ENCODE measurements at regions not wholly inside any gene's neighbourhood (a gene's known extent, or its start where the extent isn't known, plus 50 kb on each side); places are given as distances from the start of the nearest gene placed in this dataset.

- H3K36me3 ChIP-seq = no peaks in the 10 kb centered on the region
- no peaks in the 10 kb centered on the region for H3K9me3 ChIP-seq
- no peak overlapping the region for H3K27ac ChIP-seq
- TF ChIP-seq, protein P1, sequence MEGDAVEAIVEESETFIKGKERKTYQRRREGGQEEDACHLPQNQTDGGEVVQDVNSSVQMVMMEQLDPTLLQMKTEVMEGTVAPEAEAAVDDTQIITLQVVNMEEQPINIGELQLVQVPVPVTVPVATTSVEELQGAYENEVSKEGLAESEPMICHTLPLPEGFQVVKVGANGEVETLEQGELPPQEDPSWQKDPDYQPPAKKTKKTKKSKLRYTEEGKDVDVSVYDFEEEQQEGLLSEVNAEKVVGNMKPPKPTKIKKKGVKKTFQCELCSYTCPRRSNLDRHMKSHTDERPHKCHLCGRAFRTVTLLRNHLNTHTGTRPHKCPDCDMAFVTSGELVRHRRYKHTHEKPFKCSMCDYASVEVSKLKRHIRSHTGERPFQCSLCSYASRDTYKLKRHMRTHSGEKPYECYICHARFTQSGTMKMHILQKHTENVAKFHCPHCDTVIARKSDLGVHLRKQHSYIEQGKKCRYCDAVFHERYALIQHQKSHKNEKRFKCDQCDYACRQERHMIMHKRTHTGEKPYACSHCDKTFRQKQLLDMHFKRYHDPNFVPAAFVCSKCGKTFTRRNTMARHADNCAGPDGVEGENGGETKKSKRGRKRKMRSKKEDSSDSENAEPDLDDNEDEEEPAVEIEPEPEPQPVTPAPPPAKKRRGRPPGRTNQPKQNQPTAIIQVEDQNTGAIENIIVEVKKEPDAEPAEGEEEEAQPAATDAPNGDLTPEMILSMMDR (IDR thresholded peaks at IDR 0.05) = no peak
- H3K27me3 ChIP-seq = no peaks in the 10 kb centered on the region
- intact Hi-C loops (cut with DNase I) = no loop called here
- no peak for ATAC-seq
- no peaks in the 10 kb centered on the region for H3K4me1 ChIP-seq
- no peak for DNase-seq
- H3K4me3 ChIP-seq = no peak overlapping the region
These were observed 205.3 kb downstream of the RAP2A start for GRCh38 chr13:97639236-97639635.

GRCh38 chr13:97640268-97640667 is 206.3 kb downstream of the RAP2A start:
- H3K4me3 ChIP-seq = no peak overlapping the region
- no peaks in the 10 kb centered on the region for H3K4me1 ChIP-seq
- intact Hi-C loops (cut with DNase I) = no loop called here
- H3K9me3 ChIP-seq = no peaks in the 10 kb centered on the region
- no peaks in the 10 kb centered on the region for H3K27me3 ChIP-seq
- no peak overlapping the region for H3K27ac ChIP-seq
- DNase-seq (no peak), ATAC-seq (no peak)
- 39 to 56% methylated on average over 2 of the region's 2 CpGs for WGBS, 2 donors
- no peaks in the 10 kb centered on the region for H3K36me3 ChIP-seq
- TF ChIP-seq, protein P1 (IDR thresholded peaks at IDR 0.05) = no peak

DNA sequence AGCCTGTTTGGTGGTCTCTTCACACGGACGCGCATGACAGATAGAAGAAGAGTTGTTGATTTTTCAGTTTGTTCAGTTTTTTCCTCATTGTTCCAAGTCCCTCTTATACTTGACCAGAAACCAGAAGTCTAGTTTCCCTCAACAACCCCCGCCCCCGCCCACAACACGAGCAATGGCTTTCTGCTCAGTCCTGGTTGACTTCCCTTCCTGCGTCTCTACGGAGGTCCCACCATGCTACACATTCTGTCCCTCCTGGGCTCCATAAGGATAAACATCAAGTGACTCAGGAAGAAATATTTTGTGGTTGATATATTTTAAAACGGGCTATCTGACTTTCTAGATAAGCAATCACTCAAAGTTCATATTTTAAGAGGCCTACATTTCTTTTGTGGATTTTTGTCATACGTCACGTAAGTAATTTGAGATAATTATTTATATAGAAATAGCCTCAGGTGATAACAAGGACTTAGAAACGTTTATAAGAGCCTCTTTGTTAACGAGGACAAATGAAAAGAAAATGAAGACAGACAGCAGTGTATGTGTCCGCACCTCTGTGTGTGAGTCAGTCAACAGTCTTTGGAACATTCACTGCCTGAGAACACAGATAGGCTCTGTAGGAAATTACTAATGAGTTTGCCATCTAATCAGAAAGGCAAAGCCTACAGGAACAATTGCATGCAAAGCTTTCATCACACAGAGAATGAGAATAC is 214.4 kb downstream of the RAP2A start:
- no peaks in the 10 kb centered on the region for H3K4me1 ChIP-seq
- intact Hi-C loops (cut with DNase I) = no loop called here
- no peaks in the 10 kb centered on the region for H3K9me3 ChIP-seq
- DNase-seq (no peak), ATAC-seq (no peak)
- no peaks in the 10 kb centered on the region for H3K27me3 ChIP-seq
- H3K4me3 ChIP-seq = no peak overlapping the region
- H3K27ac ChIP-seq = no peak overlapping the region
- TF ChIP-seq, protein P1 (IDR thresholded peaks at IDR 0.05) = no peak
- WGBS, 2 donors = 73 to 80% methylated on average over 14 of the region's 14 CpGs
- no peaks in the 10 kb centered on the region for H3K36me3 ChIP-seq

DNA sequence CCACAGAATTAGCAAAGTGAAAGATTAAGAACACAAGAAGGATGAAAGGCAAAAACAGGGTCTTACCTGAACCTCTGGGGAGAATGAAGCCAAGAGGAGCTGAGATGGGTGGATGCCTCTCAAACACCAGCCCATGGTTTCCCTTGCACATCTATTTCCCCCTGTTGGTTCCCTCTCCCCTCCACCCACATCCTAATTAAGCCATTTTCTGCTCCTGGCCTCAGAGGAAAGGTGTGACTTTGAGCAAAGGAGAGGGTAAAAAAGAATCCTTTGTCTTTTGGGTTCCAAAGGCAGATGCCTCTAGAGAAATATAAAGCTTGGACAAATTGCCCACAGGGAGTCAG is 214.9 kb downstream of the RAP2A start:
- Histone ChIP-seq H3K27ac (no peak overlapping the region), H3K9me3 (no peaks in the 10 kb centered on the region), H3K4me1 (no peaks in the 10 kb centered on the region), H3K27me3 (no peaks in the 10 kb centered on the region), H3K36me3 (no peaks in the 10 kb centered on the region), H3K4me3 (no peak overlapping the region)
- intact Hi-C loops (cut with DNase I) = no loop called here
- TF ChIP-seq, protein P1 (IDR thresholded peaks at IDR 0.05) = no peak
- ATAC-seq = no peak
- no peak for DNase-seq
